Activated CD8-positive, alpha-beta memory T cell treated with anti-CD3 and anti-CD28 coated beads, Interleukin-2, amount 50 U/mL, for 48 hours (primary cell): ENCODE measurements at regions not wholly inside any gene's neighbourhood (a gene's known extent, or its start where the extent isn't known, plus 50 kb on each side); places are given as distances from the start of the nearest gene placed in this dataset.

Source experiments
- DNase-seq: peaks from one replicate; pipeline ENCODE4 v3.0.0-alpha.2; 2020

- DNase-seq: no peak
These were observed 59.9 kb upstream of the AP1S2 start for GRCh38 chrX:15914486-15914885.

DNA sequence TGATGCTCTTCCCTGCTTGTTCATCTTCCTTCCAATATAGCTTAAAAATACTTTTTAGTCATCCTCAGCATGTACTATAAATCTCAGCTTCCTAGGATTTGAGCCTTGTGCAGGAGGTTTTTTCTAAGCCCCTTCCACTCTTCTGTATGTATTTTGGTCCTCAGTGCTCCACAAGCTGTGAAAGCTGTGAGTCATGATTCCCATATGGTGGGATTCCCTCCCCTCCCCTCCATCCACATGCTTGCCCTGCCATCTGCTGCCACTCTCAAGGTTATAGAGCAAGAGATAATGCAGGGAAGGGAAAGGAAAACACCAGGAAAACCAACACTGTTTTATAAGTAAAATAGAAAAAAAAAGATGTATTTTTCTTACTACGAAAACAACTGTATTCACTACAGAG is 58.5 kb upstream of the AP1S2 start:
- DNase-seq: no peak

GRCh38 chrX:15911734-15912550 is 57.3 kb upstream of the AP1S2 start:
- no peak for DNase-seq

DNA sequence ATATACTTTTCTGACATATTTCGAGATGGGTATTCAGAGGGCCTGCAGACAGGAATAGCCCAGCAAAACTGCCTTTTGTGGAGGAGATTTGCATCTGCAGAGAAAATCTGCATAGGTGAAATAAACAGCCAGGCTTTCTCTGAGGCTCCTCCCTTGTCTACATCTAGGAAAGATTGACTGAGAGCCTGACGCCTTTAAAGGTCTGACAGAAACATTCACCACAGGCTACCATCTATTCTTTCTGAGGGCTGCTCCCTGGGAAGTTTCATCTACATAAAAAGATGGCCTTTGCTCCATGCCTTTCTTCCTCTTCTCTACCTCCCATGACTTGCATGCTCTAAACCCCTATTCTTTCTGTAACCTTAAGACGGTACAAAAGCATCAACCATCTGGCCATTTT is 55.0 kb upstream of the AP1S2 start:
- DNase-seq: no peak

GRCh38 chrX:15908603-15909290 is 54.1 kb upstream of the AP1S2 start:
- DNase-seq: no peak

- no peak for DNase-seq
These were observed 51.7 kb upstream of the AP1S2 start for GRCh38 chrX:15906041-15906943.
